ENCODE measurements at regions not wholly inside any gene's neighbourhood (a gene's known extent, or its start where the extent isn't known, plus 50 kb on each side); places are given as distances from the start of the nearest gene placed in this dataset.

DNA sequence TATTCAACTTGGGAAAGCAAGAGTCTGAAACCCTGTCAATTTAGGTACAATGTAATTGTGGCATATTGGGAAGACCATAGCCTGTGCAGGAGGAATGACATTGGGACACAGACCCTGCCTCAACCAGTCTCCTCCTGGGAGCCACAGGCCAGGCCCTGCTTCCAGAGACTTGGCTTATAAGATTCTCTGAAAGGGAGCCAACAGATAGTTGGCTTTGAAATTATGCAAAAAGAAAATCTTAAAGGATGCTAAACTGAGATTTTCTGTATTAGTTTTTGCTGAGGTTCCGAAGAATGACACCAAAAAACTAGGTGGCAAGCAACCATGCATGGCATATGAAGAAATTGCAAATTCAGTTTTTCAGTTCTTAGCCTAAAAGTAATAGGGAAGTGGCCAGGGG is 76.4 kb upstream of the CYRIA start:
- Histone ChIP-seq H3K27ac (ENCODE audit: low read length) (no peak overlapping the region), H4K20me1 (ENCODE audit: insufficient read depth, low read length) (no peaks in the 10 kb centered on the region), H3K27me3 (replicated peaks; ENCODE audit: insufficient read depth, low read length) (no peaks in the 10 kb centered on the region), H3K4me2 (ENCODE audit: low read depth, low read length) (no peak overlapping the region), H3K4me3 (ENCODE audit: low read length) (no peak overlapping the region), H3K36me3 (replicated peaks; ENCODE audit: insufficient read depth, low read length) (no peaks in the 10 kb centered on the region), H3F3A (ENCODE audit: insufficient read depth, low read length) (no peaks in the 10 kb centered on the region), H2AFZ (ENCODE audit: low read length) (no peak overlapping the region), H3K79me2 (ENCODE audit: low read length) (no peaks in the 10 kb centered on the region), H3K9me3 (replicated peaks; ENCODE audit: insufficient read depth, low read length) (no peaks in the 10 kb centered on the region), H3K9me2 (replicated peaks; ENCODE audit: insufficient read depth, low read length) (no peaks in the 10 kb centered on the region), H3K4me1 (ENCODE audit: low read length) (no peaks in the 10 kb centered on the region), H3K9ac (ENCODE audit: low read length) (no peak overlapping the region)
- DNase-seq, result no peak
- TF ChIP-seq EZH2 (optimal IDR thresholded peaks at IDR 0.05; ENCODE audit: low read depth, low read length) (no peak), EZH2phosphoT487 (IDR thresholded peaks at IDR 0.05; ENCODE audit: low read length) (no peak)
- TF ChIP-seq, protein P1, sequence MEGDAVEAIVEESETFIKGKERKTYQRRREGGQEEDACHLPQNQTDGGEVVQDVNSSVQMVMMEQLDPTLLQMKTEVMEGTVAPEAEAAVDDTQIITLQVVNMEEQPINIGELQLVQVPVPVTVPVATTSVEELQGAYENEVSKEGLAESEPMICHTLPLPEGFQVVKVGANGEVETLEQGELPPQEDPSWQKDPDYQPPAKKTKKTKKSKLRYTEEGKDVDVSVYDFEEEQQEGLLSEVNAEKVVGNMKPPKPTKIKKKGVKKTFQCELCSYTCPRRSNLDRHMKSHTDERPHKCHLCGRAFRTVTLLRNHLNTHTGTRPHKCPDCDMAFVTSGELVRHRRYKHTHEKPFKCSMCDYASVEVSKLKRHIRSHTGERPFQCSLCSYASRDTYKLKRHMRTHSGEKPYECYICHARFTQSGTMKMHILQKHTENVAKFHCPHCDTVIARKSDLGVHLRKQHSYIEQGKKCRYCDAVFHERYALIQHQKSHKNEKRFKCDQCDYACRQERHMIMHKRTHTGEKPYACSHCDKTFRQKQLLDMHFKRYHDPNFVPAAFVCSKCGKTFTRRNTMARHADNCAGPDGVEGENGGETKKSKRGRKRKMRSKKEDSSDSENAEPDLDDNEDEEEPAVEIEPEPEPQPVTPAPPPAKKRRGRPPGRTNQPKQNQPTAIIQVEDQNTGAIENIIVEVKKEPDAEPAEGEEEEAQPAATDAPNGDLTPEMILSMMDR (IDR thresholded peaks at IDR 0.05; ENCODE audit: low read length), result no peak

DNA sequence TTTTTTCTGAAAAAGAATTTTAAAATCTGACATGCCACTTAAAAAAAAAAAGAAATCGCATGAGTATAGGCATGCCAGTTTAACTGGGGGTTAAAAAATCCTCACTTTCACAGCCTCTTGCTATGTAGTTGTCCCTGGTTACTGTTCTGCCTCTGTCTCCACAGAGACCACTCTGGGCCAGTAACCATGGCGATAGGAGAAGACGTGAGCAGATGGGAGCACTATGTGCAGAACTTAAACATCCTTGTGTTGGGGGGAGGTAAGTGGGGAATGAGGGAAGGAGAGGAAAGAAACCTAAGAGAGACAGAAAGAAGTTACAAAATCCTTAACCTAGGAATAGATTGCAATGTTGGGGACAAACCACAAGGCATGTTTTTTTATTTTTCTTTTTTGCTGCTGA is 75.9 kb upstream of the CYRIA start:
- Histone ChIP-seq H3K27ac (ENCODE audit: low read length) (no peak overlapping the region), H3K9ac (ENCODE audit: low read length) (no peak overlapping the region), H3K4me3 (ENCODE audit: low read length) (no peak overlapping the region), H4K20me1 (ENCODE audit: insufficient read depth, low read length) (no peaks in the 10 kb centered on the region), H3F3A (ENCODE audit: insufficient read depth, low read length) (no peaks in the 10 kb centered on the region), H3K27me3 (replicated peaks; ENCODE audit: insufficient read depth, low read length) (no peaks in the 10 kb centered on the region), H3K9me3 (replicated peaks; ENCODE audit: insufficient read depth, low read length) (no peaks in the 10 kb centered on the region), H3K4me1 (ENCODE audit: low read length) (no peaks in the 10 kb centered on the region), H3K9me2 (replicated peaks; ENCODE audit: insufficient read depth, low read length) (no peaks in the 10 kb centered on the region), H3K79me2 (ENCODE audit: low read length) (no peaks in the 10 kb centered on the region), H3K36me3 (replicated peaks; ENCODE audit: insufficient read depth, low read length) (no peaks in the 10 kb centered on the region), H2AFZ (ENCODE audit: low read length) (no peak overlapping the region), H3K4me2 (ENCODE audit: low read depth, low read length) (no peak overlapping the region)
- DNase-seq, result no peak
- no peak for TF ChIP-seq EZH2 (optimal IDR thresholded peaks at IDR 0.05; ENCODE audit: low read depth, low read length)
- no peak for TF ChIP-seq EZH2phosphoT487 (IDR thresholded peaks at IDR 0.05; ENCODE audit: low read length)
- TF ChIP-seq, protein P1 (IDR thresholded peaks at IDR 0.05; ENCODE audit: low read length), result no peak

DNA sequence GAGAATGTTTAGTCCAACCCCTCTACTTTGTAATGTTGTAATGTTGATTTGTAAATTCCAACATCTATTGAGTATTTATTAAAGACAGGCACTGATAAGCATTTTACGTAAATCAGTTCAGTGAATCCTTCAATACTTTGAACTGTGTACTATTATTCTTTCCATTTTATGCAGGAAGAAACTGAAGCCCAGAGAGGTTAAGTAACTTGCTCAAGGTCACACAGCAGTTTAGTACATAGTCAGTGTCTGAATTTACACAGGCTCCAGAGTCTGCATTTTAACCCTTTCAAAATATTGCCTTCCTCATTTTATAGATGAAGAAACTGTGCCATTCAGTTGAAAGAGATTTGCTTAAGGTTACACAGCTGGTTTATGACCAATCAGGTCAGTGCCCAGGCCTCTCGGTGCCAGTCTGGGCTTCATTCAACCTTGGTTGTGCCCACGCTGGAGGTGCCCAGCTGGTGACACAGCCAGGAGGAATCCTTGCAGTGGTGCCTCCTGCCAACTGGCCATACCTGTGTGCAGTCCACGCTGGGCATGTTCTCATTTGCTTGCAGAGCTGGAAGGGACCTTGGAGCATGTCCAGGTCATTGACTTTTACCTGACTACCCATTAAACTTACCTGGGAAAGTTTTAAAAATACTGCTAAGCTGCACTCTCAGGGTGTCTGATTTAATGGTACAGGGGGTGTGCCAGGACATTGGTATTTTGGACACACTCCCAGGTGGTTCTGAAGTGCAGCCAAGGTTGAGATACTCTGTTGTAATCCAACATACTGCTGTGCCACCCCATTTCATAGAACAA is 74.3 kb upstream of the CYRIA start:
- no peaks in the 10 kb centered on the region for H3K36me3 ChIP-seq (replicated peaks; ENCODE audit: insufficient read depth, low read length)
- no peaks in the 10 kb centered on the region for H4K20me1 ChIP-seq (ENCODE audit: insufficient read depth, low read length)
- no peak overlapping the region for H3K4me2 ChIP-seq (ENCODE audit: low read depth, low read length)
- no peak overlapping the region for H3K9ac ChIP-seq (ENCODE audit: low read length)
- H3K27ac ChIP-seq (ENCODE audit: low read length), result no peak overlapping the region
- DNase-seq, result no peak
- H3K4me3 ChIP-seq (ENCODE audit: low read length), result no peak overlapping the region
- H3K4me1 ChIP-seq (ENCODE audit: low read length), result no peaks in the 10 kb centered on the region
- H3F3A ChIP-seq (ENCODE audit: insufficient read depth, low read length), result no peaks in the 10 kb centered on the region
- no peaks in the 10 kb centered on the region for H3K9me3 ChIP-seq (replicated peaks; ENCODE audit: insufficient read depth, low read length)
- TF ChIP-seq, protein P1 (IDR thresholded peaks at IDR 0.05; ENCODE audit: low read length), result no peak
- no peak for TF ChIP-seq EZH2phosphoT487 (IDR thresholded peaks at IDR 0.05; ENCODE audit: low read length)
- TF ChIP-seq EZH2 (optimal IDR thresholded peaks at IDR 0.05; ENCODE audit: low read depth, low read length), result no peak
- H2AFZ ChIP-seq (ENCODE audit: low read length), result no peak overlapping the region
- H3K27me3 ChIP-seq (replicated peaks; ENCODE audit: insufficient read depth, low read length), result no peaks in the 10 kb centered on the region
- no peaks in the 10 kb centered on the region for H3K79me2 ChIP-seq (ENCODE audit: low read length)
- no peaks in the 10 kb centered on the region for H3K9me2 ChIP-seq (replicated peaks; ENCODE audit: insufficient read depth, low read length)
